H9 (cell line): ENCODE measurements at regions not wholly inside any gene's neighbourhood (a gene's known extent, or its start where the extent isn't known, plus 50 kb on each side); places are given as distances from the start of the nearest gene placed in this dataset.
A peak's percentile ranks its signal among the peaks of the same experiment; 100 is the strongest.

Source experiments
- DNase-seq: peaks from one replicate; pipeline ENCODE4 v3.0.0-alpha.2; 2017
- H2AFZ ChIP-seq: one replicate; pipeline ENCODE4 v1.6.1; 2013; ENCODE audit warnings: mild to moderate bottlenecking, low read length, control low read depth, moderate library complexity
- H2AK5ac ChIP-seq: 2 replicates; pipeline ENCODE4 v1.6.1; 2013; ENCODE audit warnings: low read length, control low read depth, mixed read lengths; ENCODE audit not compliant: insufficient read length
- H2BK120ac ChIP-seq: one replicate; pipeline ENCODE4 v1.6.1; 2013; ENCODE audit warnings: low read depth, mild to moderate bottlenecking, low read length, control low read depth, inconsistent platforms; ENCODE audit not compliant: poor library complexity, severe bottlenecking
- H2BK12ac ChIP-seq: 2 replicates; pipeline ENCODE4 v1.6.1; 2013; ENCODE audit warnings: low read length, control low read depth, mixed read lengths, low read depth; ENCODE audit not compliant: insufficient read length
- H2BK15ac ChIP-seq: 2 replicates; pipeline ENCODE4 v1.6.1; 2013; ENCODE audit warnings: low read depth, low read length, control low read depth
- H2BK20ac ChIP-seq: one replicate; pipeline ENCODE4 v1.6.1; 2013; ENCODE audit warnings: low read depth, mild to moderate bottlenecking, low read length, control low read depth, inconsistent platforms; ENCODE audit not compliant: poor library complexity, severe bottlenecking
- H2BK5ac ChIP-seq: 2 replicates; pipeline ENCODE4 v1.6.1; 2013; ENCODE audit warnings: low read length, control low read depth, mixed read lengths; ENCODE audit not compliant: insufficient read length
- H3K14ac ChIP-seq: 2 replicates; pipeline ENCODE4 v1.6.1; 2013; ENCODE audit warnings: low read length, control low read depth; ENCODE audit not compliant: insufficient read depth
- H3K18ac ChIP-seq: 2 replicates; pipeline ENCODE4 v1.6.1; 2013; ENCODE audit warnings: low read depth, mild to moderate bottlenecking, mixed read lengths, low read length, control low read depth; ENCODE audit not compliant: insufficient read length
- H3K23ac ChIP-seq: 2 replicates; pipeline ENCODE4 v1.6.1; 2013; ENCODE audit warnings: low read length, control low read depth, mixed read lengths, low read depth; ENCODE audit not compliant: insufficient read length
- H3K23me2 ChIP-seq: 2 replicates; pipeline ENCODE4 v1.6.1; 2013; ENCODE audit warnings: low read depth, mild to moderate bottlenecking, mixed read lengths, low read length, control low read depth; ENCODE audit not compliant: insufficient read length, poor library complexity, severe bottlenecking
- H3K27ac ChIP-seq: 2 replicates; pipeline ENCODE4 v1.5.1; 2013; ENCODE audit warnings: low read length, control low read depth, mixed read lengths, low read depth; ENCODE audit not compliant: insufficient read length
- H3K27me3 ChIP-seq: 2 replicates; pipeline ENCODE4 v1.6.1; 2013; ENCODE audit warnings: low read length, control low read depth, inconsistent platforms; ENCODE audit not compliant: insufficient read depth
- H3K4ac ChIP-seq: 2 replicates; pipeline ENCODE4 v1.6.1; 2013; ENCODE audit warnings: low read depth, mild to moderate bottlenecking, control low read depth, inconsistent platforms, low read length, moderate library complexity
- H3K4me1 ChIP-seq: 2 replicates; pipeline ENCODE4 v1.6.1; 2013; ENCODE audit warnings: low read length, control low read depth, inconsistent platforms; ENCODE audit not compliant: insufficient read depth
- H3K4me2 ChIP-seq: 2 replicates; pipeline ENCODE4 v1.6.1; 2013; ENCODE audit warnings: low read length, control low read depth, mixed read lengths; ENCODE audit not compliant: insufficient read length, insufficient read depth
- H3K56ac ChIP-seq: 2 replicates; pipeline ENCODE4 v1.6.1; 2013; ENCODE audit warnings: low read depth, mild to moderate bottlenecking, mixed read lengths, low read length, control low read depth; ENCODE audit not compliant: insufficient read length
- H3K79me1 ChIP-seq: 2 replicates; pipeline ENCODE4 v1.6.1; 2013; ENCODE audit warnings: low read depth, mild to moderate bottlenecking, moderate library complexity, low read length, control low read depth, inconsistent platforms; ENCODE audit not compliant: insufficient read depth, poor library complexity, severe bottlenecking
- H3K79me2 ChIP-seq: 2 replicates; pipeline ENCODE4 v1.6.1; 2013; ENCODE audit warnings: low read length, control low read depth, inconsistent platforms; ENCODE audit not compliant: insufficient read depth
- H3K9ac ChIP-seq: 2 replicates; pipeline ENCODE4 v1.6.1; 2013; ENCODE audit warnings: low read length, control low read depth, mixed read lengths; ENCODE audit not compliant: insufficient read length; ENCODE audit errors: extremely low read depth
- H3K9me3 ChIP-seq: one replicate; pipeline ENCODE4 v1.6.1; 2013; ENCODE audit warnings: low read depth, low read length, inconsistent platforms; ENCODE audit not compliant: control insufficient read depth
- H3T11ph ChIP-seq: one replicate; pipeline ENCODE4 v1.6.1; 2013; ENCODE audit warnings: mild to moderate bottlenecking, low read length, control low read depth, inconsistent platforms
- H4K20me1 ChIP-seq: one replicate; pipeline ENCODE4 v1.6.1; 2013; ENCODE audit not compliant: control insufficient read depth, insufficient read length, insufficient read depth
- H4K5ac ChIP-seq: 2 replicates; pipeline ENCODE4 v1.6.1; 2013; ENCODE audit warnings: low read depth, mild to moderate bottlenecking, mixed read lengths, low read length, control low read depth; ENCODE audit not compliant: insufficient read length
- H4K8ac ChIP-seq: replicated peaks from 2 replicates; pipeline ENCODE4 v1.6.1; 2013; ENCODE audit warnings: low read length, control low read depth, mixed read lengths, low read depth; ENCODE audit not compliant: insufficient read length
- H4K91ac ChIP-seq: 2 replicates; pipeline ENCODE4 v1.6.1; 2013; ENCODE audit warnings: low read depth, mild to moderate bottlenecking, moderate library complexity, mixed read lengths, low read length, control low read depth; ENCODE audit not compliant: insufficient read length
- H3K27ac Mint-ChIP-seq, 3 experiments: 2 replicates in 2 of 3; 3 replicates in 1 of 3; pipeline ENCODE4 v1.8.0; 2020 to 2021; ENCODE audit warnings: mixed read lengths in 3 of 3, mild to moderate bottlenecking in 1 of 3, moderate library complexity in 1 of 3
- H3K27me3 Mint-ChIP-seq: 2 replicates; pipeline ENCODE4 v1.8.0; 2021; ENCODE audit warnings: low read depth, mild to moderate bottlenecking, moderate library complexity, mixed read lengths
- H3K36me3 Mint-ChIP-seq, 3 experiments: 2 replicates in 2 of 3; 3 replicates in 1 of 3; pipeline ENCODE4 v1.8.0; 2020 to 2021; ENCODE audit warnings: low read depth in 3 of 3, mixed read lengths in 3 of 3; ENCODE audit not compliant: insufficient read depth in 1 of 3
- H3K4me1 Mint-ChIP-seq, 2 experiments: 2 replicates each; pipeline ENCODE4 v1.8.0; 2020; ENCODE audit warnings: mixed read lengths in 2 of 2
- H3K4me3 Mint-ChIP-seq, 2 experiments: 2 replicates in 1 of 2; 3 replicates in 1 of 2; pipeline ENCODE4 v1.8.0; 2020 to 2021; ENCODE audit warnings: mild to moderate bottlenecking in 2 of 2, mixed read lengths in 2 of 2, moderate library complexity in 1 of 2
- H3K9me3 Mint-ChIP-seq, 2 experiments: 2 replicates in 1 of 2; 3 replicates in 1 of 2; pipeline ENCODE4 v1.8.0; 2020; ENCODE audit warnings: mild to moderate bottlenecking in 2 of 2, mixed read lengths in 2 of 2, moderate library complexity in 1 of 2
- WGBS: extraction: QIAGEN DNeasy Blood & Tissue Kit; methylation state at CpG from one replicate; pipeline ENCODE4 v1.1.7; 2013; ENCODE audit warnings: missing lambda C conversion rate, low lambda C conversion rate, mixed read lengths; ENCODE audit not compliant: insufficient read length; ENCODE audit errors: extremely low coverage; 5-methylcytosine and 5-hydroxymethylcytosine counted together
- TF ChIP-seq, protein P1 (sequence below): fragments of 200-600 bp; sonication (generic); conservative IDR thresholded peaks from 3 replicates; pipeline ENCODE4 v1.8.0; 2021; ENCODE audit warnings: antibody characterized with exemption, mild to moderate bottlenecking

DNA sequence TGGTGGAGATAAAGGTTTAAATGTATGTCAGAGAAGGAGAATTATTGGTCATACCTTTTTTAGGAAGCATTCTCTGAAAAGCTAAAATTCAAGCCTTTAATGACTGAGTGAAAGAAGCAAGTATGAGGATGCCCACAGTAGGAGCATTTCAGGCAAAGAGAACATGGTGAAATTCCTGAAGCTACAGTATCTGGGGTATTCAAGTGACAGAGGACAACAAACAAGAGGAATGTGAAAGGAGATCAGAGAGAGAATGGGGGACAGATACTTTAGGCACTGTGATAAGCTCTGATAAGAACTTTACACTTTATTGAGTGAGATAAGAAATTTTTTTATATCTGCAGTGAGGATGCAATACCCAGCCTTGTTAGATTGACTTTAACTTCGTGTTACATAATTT lies 621.3 kb upstream of the AGA start:
- Histone ChIP-seq H4K5ac (no peak overlapping the region), H4K8ac (no peak overlapping the region), H3K14ac (no peak overlapping the region), H3K18ac (no peak overlapping the region), H2BK15ac (no peak overlapping the region), H3T11ph (no peak overlapping the region), H3K27me3 (no peaks in the 10 kb centered on the region), H3K79me2 (no peaks in the 10 kb centered on the region), H4K20me1 (no peaks in the 10 kb centered on the region), H2BK12ac (no peak overlapping the region), H3K9ac (no peak overlapping the region), H3K56ac (no peak overlapping the region), H3K4me2 (no peak overlapping the region), H3K4ac (no peak overlapping the region), H3K23ac (no peak overlapping the region), H3K27ac (no peak overlapping the region), H3K79me1 (no peaks in the 10 kb centered on the region), H2BK20ac (no peak overlapping the region), H4K91ac (no peak overlapping the region), H3K4me1 (no peaks in the 10 kb centered on the region), H2BK120ac (no peak overlapping the region), H3K9me3 (no peaks in the 10 kb centered on the region), H2BK5ac (no peak overlapping the region), H2AK5ac (no peak overlapping the region), H3K23me2 (no peaks in the 10 kb centered on the region), H2AFZ (no peak overlapping the region)
- Mint-ChIP-seq H3K36me3 (no peaks in the 10 kb centered on the region), H3K4me1 (peaks cover 2 to 3% of the 10 kb centered on the region in 2 experiments; a peak in 3 of 4 replicates), H3K27me3 (no peaks in the 10 kb centered on the region), H3K27ac (peak overlapping the region in 1 of 3 experiments; percentile 2; a peak in 1 of 7 replicates), H3K4me3 (no peak overlapping the region), H3K9me3 (no peaks in the 10 kb centered on the region)
- no CpG with 5 or more reads among the region's 1 CpG for WGBS
- TF ChIP-seq, protein P1, sequence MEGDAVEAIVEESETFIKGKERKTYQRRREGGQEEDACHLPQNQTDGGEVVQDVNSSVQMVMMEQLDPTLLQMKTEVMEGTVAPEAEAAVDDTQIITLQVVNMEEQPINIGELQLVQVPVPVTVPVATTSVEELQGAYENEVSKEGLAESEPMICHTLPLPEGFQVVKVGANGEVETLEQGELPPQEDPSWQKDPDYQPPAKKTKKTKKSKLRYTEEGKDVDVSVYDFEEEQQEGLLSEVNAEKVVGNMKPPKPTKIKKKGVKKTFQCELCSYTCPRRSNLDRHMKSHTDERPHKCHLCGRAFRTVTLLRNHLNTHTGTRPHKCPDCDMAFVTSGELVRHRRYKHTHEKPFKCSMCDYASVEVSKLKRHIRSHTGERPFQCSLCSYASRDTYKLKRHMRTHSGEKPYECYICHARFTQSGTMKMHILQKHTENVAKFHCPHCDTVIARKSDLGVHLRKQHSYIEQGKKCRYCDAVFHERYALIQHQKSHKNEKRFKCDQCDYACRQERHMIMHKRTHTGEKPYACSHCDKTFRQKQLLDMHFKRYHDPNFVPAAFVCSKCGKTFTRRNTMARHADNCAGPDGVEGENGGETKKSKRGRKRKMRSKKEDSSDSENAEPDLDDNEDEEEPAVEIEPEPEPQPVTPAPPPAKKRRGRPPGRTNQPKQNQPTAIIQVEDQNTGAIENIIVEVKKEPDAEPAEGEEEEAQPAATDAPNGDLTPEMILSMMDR: no peak
- DNase-seq: no peak
